ENCODE measurements at regions not wholly inside any gene's neighbourhood (a gene's known extent, or its start where the extent isn't known, plus 50 kb on each side); places are given as distances from the start of the nearest gene placed in this dataset.
"Not testable (repeated sequence)": the region's sequence is repeated elsewhere in the genome, so short reads cannot be mapped to it uniquely, and the experiment has no call there.

DNA sequence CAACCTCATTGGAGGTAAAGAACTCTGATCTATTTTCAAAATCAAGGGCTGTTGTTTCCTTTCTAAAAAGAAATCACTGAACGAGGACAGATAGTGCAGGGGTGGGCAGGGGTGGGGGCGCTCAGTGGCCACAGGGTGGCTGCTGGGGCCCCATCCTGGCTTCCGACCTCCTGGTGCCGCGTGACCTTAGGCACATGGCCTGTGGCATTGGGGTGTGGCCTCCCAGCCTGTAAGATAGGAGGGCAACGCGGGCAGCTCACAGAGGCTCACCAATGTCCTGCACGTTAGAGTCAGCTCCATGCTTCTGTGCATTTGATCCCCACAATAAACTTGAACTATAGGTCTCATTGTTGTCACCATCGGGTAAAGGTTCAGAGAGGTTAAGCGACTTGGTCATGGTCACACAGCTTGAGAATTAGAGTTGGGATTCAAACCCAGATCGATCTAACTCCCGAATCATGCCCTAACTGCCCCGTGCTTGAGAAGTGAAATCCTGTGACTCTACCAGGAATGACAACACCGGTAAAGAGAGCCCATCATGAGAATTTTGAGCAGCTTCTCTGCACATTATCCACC, 148.0 kb upstream of the SLC6A11 start:
- no peak for DNase-seq

DNA sequence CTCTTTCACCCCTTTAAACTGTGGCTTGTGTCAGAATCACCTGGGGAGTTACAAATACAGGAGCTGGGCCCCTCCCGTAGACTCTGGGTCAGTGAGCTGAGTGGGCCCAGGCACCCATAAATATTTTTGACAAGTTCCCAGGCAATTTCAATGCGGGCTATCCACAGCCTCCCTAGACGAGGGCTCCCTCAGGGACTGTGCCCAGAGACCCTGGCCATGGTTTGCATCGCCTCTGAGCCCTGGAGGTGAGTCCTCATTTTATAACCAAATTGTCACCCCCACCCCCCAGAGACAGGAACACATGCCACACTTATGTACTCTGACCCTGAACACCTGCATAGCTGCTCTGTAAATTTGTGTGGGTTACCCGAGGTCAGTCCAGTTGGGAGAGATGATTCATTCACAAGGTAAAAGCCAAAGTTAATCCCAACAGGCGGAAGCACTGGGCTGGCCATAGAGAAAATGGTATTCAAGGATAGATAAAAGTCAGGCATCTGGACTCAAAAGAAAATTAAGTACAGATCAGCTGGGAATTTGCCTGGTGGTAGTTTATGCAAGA, 146.5 kb upstream of the SLC6A11 start:
- no peak for DNase-seq

GRCh38 chr3:10672422-10672821, 143.6 kb upstream of the SLC6A11 start:
- no peak for DNase-seq

DNA sequence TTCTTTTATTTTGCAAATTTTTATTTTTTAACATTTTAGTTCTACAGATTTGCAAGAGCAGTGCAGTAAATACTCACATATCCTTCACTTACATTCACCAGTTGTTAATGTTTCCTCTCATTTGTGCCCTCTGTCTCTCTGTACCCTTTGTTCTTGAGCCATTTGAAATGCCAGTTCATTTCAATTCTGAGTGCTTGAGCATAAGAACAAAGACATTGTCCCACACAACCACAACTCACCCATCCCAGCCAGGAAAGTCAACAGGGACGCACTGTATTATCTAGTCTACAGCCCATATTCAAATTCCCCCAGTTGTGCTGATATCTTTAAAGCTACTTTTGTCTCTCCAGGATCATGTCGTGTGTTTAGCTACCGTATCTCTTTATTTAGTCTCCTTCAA, 141.4 kb upstream of the SLC6A11 start:
- DNase-seq = no peak

DNA sequence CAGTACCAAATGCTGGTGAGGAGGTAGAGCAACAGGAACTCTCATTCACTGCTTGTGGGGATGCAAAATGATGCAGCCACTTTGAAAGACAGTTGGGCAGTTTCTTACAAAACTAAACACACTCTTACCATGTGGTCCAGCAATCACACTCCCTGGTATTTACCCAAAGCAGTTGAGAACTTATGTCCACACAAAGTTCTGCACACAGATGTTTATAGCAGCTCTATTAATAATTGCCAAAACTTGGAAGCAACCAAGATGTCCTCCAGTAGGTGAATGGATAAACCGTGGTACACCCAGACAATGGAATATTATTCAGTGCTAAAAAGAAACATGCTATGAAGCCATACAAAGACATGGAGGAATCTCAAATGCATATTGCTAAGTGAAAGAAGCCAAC, 139.1 kb upstream of the SLC6A11 start:
- no peak for DNase-seq

- DNase-seq = no peak
These were observed 137.1 kb upstream of the SLC6A11 start for GRCh38 chr3:10678796-10679376.

DNA sequence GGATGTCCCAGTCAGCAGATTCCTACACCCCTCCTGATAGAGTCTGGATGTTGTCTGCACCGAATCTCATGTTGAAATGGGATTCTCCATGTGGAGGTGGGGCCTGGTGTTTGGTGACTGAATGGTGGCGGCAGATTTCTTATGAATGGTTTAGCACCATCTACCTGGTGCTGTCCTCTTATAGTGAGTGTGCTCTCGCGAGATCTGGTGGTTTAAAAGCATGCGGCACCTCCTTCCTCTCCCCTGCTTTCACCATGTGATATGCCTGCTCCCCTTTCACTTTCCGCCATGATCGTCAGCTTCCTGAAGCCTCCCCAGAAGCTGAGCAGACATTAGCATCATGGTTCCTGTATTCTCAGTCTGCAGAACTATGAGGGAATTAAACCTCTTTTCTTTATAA, 135.2 kb upstream of the SLC6A11 start:
- DNase-seq = no peak

DNA sequence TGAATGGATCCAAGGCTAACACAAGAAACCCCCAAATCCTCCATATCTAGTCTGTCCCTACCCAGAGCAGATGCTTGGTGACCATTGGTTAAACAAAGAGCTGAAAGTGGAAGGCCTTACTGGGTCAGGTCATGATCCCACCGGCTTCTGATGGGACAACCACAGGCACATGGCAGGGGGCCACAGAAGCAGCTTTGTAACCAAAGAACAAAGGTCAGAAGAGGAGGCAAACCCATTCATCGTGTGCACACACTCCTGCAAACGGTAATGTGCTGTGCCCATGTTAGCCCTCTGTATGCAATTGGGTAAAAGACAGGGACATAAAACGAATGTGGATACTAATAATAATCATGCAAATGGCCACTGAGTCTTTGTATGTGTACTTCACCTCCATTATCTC, 133.3 kb upstream of the SLC6A11 start:
- no peak for DNase-seq

DNA sequence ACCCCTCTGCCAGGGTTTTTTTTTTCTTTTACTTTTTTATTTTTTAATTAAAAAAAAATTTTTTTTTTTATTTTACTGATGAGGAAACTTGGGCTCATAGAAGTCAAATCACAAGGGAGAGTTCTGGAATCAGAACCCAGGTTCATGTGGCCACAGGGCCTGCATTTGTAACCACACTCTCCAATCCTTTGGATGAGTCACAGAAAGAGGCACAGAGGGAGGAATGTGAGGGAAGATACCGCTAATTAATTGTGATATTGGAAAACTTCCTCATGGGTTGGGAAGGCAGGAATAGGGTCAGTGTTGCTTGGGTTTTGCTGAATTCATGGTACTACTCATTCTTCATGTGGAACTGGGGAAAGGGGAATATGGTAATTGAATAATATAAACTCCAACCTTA, 132.9 kb upstream of the SLC6A11 start:
- DNase-seq = no peak

- DNase-seq = no peak
These were observed 127.9 kb upstream of the SLC6A11 start for GRCh38 chr3:10688126-10688525.

GRCh38 chr3:10688548-10689172, 127.4 kb upstream of the SLC6A11 start:
- DNase-seq = no peak

DNA sequence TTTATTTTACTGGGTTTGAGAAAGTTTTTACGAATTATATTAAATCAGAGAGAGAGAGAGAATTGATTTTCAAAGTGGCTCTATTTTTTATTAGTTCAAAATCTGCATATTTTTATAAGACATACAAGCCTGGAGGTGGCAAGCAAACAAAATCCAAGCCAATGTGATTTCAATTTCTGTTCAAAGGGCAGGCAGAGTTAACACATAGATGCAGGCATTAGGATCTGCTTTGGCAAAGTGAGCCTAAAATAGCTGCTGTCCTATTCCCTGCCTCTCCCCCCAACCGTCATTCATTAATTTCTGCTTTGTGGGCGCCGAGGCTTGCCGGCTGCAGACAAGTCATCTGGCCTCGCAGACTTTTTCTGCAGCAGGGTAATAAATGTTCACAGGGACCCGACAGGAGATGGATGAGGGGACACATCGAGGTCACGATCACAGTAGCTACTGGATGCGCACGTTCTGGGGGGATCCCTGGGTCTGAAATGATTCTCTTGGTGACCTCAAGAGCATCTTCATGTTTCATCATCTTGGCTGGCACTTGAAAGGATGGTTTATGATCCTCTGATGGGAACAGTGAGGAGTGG, 123.9 kb upstream of the SLC6A11 start:
- DNase-seq = no peak

DNA sequence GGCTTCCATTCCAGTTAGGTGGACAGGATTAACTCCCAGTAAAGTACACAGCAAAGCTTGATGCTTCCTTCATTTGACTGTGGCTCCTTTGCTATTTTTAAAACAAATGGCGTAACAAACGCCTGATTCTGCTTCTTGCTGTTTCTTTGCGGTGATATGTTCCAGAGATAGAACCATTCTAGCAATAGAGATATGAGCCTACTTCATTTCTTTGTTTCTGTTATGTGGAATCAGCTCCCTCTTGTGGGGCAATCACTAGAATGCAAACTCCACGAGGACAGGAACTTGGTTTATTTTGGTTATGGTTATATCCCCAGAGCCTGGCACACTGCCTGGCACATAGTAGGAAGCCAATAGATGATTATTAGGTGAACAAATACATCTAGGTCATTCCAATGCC, 122.6 kb upstream of the SLC6A11 start:
- no peak for DNase-seq

GRCh38 chr3:10694179-10694578, 121.8 kb upstream of the SLC6A11 start:
- no peak for DNase-seq

DNA sequence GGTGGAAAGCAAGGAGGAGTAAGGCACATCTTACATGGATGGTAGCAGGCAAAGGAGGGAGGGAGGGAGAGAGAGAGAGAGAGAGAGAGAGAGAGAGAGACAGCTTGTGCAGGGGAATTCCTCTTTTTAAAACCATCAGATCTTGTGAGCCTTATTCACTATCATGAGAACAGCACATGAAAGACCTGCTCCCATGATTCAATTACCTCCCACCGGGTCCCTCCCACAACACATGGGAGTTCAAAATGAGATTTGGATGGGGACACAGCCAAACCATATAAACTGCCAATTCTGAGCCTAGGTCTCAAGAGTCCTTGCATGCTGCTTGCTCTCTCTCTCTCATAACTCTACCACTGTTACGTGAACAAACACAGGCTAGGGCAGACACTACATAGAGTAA, 120.8 kb upstream of the SLC6A11 start:
- not testable (repeated sequence) for DNase-seq

- no peak for DNase-seq
These were observed 120.3 kb upstream of the SLC6A11 start for GRCh38 chr3:10695595-10696285.

DNA sequence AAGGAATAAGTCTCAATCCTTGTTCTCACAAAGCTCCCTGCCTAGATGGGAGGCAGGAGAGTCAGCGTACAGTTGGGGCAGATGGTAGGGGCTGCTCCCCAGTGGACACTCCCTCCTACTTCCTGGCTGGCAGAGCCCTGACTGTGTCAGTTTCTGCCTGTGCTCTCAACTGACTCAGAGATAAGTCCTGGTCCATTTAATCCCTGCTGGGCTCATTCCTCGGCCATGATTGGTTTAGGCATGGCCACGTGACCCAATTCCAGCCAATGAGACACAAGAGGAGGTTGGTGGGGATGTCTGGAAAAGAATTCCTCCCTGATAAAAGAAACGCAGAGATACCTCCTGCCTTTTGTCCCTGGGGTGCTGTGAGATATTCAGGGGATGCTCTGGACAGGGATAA, 118.1 kb upstream of the SLC6A11 start:
- DNase-seq = no peak

- DNase-seq = no peak
These were observed 115.2 kb upstream of the SLC6A11 start for GRCh38 chr3:10700821-10701220.

DNA sequence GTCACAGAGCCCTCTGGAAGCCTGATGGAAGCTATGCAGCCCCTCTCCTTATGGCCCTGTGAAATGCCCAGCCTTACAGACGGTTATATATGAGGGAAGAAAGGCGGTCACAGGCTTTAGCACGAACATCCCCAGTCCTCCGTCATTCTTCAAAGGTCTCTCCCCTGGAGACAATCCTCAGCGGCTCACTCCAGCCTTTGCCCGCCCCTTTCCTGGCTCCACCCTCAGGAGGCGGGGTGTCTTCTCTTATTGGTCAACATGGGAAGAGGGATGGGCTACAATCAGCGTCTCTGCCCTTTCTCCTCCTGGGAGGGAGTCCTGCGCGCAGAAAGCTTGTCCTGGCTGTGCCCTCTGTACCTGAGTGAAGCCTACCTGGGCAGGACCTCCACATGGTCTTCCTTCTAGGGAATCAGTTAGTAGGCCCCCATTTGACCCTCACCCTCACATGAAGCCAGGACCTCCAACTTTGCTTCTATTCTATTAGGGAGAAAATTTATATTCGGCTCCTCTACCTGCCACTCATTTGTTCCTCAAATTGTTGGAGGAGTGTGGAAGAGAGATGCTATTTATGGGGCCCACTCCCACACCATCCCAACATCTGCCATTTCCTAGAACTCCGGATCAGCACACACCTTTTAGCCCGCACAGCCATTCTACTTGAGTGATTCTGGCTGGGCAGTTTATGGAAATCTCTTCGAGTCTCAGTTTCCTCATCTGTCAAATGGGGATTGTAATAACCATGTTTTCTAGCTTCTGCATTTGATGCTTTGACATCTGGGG, 112.9 kb upstream of the SLC6A11 start:
- DNase-seq = no peak

DNA sequence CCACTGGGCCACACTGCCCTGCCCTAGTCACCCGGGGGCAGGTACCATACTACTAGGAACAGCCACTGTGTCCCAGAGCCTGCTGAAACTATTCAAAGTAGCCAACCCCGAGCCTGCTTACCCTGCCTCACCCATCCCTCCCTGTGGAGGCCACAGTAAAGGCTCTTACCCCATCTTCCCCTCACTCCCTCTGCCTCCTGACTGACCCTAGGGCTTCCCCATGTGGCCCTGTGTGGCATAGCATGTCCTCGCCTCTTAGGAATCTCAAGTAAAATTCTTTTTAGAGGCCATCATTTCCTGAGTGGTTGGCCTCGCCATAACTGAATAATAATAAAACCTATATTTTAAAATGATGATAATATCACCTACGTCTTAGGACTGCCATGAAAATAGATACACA, 112.2 kb upstream of the SLC6A11 start:
- no peak for DNase-seq

DNA sequence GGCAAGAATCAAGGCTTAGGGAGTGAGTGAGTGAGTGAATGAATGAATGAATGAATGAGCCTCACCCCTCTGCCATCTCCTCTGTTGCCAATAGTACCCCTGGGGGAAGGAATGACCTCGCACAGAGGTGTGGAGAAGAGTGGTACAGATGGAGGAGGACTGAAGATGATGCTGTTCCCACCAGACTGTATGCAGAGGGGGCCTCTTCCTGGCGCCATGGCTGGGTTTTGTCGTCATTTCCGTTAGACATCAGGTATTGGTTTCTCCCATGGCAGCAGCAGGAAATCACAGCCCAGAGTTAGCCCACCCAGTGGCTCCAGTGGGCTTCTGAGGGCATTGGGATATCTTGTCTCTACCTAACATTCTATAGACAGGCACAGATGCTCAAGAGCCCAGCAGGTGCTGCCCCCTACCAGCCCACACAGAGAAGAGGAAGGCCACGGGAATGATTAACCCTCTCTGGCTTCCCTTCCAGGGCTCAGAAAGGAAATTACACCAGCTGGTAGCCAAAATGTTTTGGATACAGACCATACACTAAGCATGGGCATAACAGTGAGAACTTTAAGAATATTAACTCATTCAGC, 109.8 kb upstream of the SLC6A11 start:
- no peak for DNase-seq

DNA sequence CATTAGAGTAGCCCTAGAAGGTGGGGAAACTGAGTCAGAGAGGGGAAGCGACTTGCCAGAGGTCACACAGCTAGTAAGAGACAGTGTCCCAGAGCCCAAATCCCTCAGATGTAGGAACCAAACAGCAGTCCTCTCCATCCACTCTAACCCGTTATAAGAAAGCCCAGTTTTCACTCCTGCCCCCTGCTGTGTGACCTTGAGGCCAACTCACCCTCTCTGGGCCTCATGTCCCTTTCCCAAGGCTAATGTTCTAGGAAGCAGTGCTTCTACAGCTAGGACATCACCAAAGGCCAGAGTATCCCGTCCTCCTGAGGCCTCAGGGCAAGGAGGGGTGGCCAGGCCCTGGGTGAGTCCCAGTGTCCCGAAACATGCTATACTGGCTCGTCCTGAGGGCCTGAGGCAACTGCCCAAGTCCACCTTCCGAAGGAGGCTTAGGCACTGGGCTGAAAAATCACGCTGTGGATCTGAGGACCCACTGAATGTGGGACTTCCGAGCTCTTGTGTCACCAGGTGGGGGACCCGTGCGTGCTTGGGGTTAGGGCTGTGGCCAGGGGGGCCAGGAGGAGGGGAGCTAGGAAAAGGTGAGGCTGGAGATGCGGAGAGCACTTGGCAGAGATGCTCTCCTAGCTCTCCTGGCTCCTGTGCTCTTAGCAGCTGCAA, 109.2 kb upstream of the SLC6A11 start:
- no peak for DNase-seq

Measured in NCI-H187 treated with DMSO at 0.1 percent for 48 hours (cell line).